C4-2B (cell line): ENCODE measurements at regions not wholly inside any gene's neighbourhood (a gene's known extent, or its start where the extent isn't known, plus 50 kb on each side); places are given as distances from the start of the nearest gene placed in this dataset.
"Not testable (repeated sequence)": the region's sequence is repeated elsewhere in the genome, so short reads cannot be mapped to it uniquely, and the experiment has no call there.

Source experiments
- ZFX ChIP-seq: fragments of 450-650 bp; IDR thresholded peaks from 2 replicates; pipeline ENCODE4 v1.6.1; 2017
- TF ChIP-seq, protein P1 (sequence below): fragments of 450-650 bp; conservative IDR thresholded peaks from 2 replicates; pipeline ENCODE4 v1.5.1; 2017; ENCODE audit warnings: mild to moderate bottlenecking

DNA sequence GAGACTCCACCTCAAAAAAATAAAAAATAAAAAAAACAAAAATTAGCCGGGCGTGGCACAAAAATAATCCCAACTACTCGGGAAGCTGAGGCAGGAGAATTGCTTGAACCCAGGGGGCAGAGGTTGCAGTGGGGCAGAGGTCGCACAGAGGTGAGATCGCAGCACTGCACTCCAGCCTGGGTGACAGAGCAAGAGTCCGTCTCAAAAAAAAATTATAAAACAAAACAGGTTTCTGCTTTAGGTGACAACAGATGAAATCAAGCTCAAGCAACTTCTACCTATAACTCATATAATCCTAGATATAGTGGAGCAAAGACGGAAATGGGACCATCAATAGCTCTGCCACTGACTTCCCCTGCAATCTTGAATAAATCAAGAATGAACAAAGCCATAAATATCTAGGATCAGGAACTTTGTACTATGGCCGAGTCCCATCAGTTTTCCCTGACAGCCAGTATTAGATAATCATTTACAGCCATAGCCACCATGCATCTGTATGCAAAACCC lies 53.6 kb upstream of the PDPR start:
- TF ChIP-seq, protein P1, sequence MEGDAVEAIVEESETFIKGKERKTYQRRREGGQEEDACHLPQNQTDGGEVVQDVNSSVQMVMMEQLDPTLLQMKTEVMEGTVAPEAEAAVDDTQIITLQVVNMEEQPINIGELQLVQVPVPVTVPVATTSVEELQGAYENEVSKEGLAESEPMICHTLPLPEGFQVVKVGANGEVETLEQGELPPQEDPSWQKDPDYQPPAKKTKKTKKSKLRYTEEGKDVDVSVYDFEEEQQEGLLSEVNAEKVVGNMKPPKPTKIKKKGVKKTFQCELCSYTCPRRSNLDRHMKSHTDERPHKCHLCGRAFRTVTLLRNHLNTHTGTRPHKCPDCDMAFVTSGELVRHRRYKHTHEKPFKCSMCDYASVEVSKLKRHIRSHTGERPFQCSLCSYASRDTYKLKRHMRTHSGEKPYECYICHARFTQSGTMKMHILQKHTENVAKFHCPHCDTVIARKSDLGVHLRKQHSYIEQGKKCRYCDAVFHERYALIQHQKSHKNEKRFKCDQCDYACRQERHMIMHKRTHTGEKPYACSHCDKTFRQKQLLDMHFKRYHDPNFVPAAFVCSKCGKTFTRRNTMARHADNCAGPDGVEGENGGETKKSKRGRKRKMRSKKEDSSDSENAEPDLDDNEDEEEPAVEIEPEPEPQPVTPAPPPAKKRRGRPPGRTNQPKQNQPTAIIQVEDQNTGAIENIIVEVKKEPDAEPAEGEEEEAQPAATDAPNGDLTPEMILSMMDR: not testable (repeated sequence)
- not testable (repeated sequence) for TF ChIP-seq ZFX
